Esophagus muscularis mucosa (tissue), 4 donors: ENCODE measurements at regions not wholly inside any gene's neighbourhood (a gene's known extent, or its start where the extent isn't known, plus 50 kb on each side); places are given as distances from the start of the nearest gene placed in this dataset.

Experiments
- DNase-seq: peaks from one replicate; pipeline ENCODE4 v3.0.0-alpha.2; 2017; ENCODE audit errors: extremely low spot score
- H3K27ac ChIP-seq, 4 donors: fragments of 200-600 bp; sonication (generic); replicated peaks in 1 of 4; 1 replicate in 3 of 4; 2 replicates in 1 of 4; pipeline ENCODE4 v1.5.1; 2016 to 2019; ENCODE audit warnings: mild to moderate bottlenecking in 1 of 4
- H3K27me3 ChIP-seq, 4 donors: fragments of 200-600 bp; sonication (generic); one replicate each; pipeline versions ENCODE4 v1.5.1 to v1.6.0; 2016 to 2019
- H3K36me3 ChIP-seq, 4 donors: fragments of 200-600 bp; sonication (generic); one replicate each; pipeline ENCODE4 v1.5.1; 2016 to 2019
- H3K4me1 ChIP-seq, 4 donors: fragments of 200-600 bp; sonication (generic); one replicate each; pipeline ENCODE4 v1.5.1; 2016 to 2019
- H3K4me3 ChIP-seq, 4 donors: fragments of 200-600 bp; sonication (generic); 1 replicate in 2 of 4; 2 replicates in 2 of 4; pipeline ENCODE4 v1.5.1; 2016 to 2019; ENCODE audit warnings: mild to moderate bottlenecking in 4 of 4, moderate library complexity in 1 of 4
- H3K9me3 ChIP-seq, 4 donors: fragments of 200-600 bp; sonication (generic); 1 replicate in 3 of 4; 2 replicates in 1 of 4; pipeline ENCODE4 v1.5.1; 2016 to 2019
- EP300 ChIP-seq: sonication (generic); formaldehyde crosslinking; IDR thresholded peaks from one replicate; pipeline ENCODE4 v1.6.1; 2017; ENCODE audit warnings: antibody characterized with exemption
- POLR2A ChIP-seq: fragments of 450-650 bp; IDR thresholded peaks from one replicate; pipeline ENCODE4 v1.6.1; 2017; ENCODE audit warnings: antibody characterized with exemption, moderate library complexity, mild to moderate bottlenecking, low read depth
- POLR2AphosphoS5 ChIP-seq, 2 donors: sonication (generic); formaldehyde crosslinking; IDR thresholded peaks; one replicate each; pipeline ENCODE4 v1.6.1; 2017; ENCODE audit warnings: antibody characterized with exemption in 2 of 2
- WGBS: methylation state at CpG from one replicate; pipeline ENCODE4 v1.1.5; 2018; 5-methylcytosine and 5-hydroxymethylcytosine counted together
- intact Hi-C: fragments of 100-400 bp; cut with DNase I; formaldehyde crosslinking; loops from one replicate; pipeline ENCODE4 v1.15.1; 2023
- TF ChIP-seq, protein P1 (sequence below), 3 experiments: fragments of 200-600 bp in 2 of 3; fragments of 450-650 bp in 1 of 3; sonication (generic) in 2 of 3; IDR thresholded peaks; one replicate each; pipeline ENCODE4 v1.5.1; 2017 to 2019; ENCODE audit warnings: antibody characterized with exemption in 3 of 3, mild to moderate bottlenecking in 2 of 3, moderate library complexity in 1 of 3

DNA sequence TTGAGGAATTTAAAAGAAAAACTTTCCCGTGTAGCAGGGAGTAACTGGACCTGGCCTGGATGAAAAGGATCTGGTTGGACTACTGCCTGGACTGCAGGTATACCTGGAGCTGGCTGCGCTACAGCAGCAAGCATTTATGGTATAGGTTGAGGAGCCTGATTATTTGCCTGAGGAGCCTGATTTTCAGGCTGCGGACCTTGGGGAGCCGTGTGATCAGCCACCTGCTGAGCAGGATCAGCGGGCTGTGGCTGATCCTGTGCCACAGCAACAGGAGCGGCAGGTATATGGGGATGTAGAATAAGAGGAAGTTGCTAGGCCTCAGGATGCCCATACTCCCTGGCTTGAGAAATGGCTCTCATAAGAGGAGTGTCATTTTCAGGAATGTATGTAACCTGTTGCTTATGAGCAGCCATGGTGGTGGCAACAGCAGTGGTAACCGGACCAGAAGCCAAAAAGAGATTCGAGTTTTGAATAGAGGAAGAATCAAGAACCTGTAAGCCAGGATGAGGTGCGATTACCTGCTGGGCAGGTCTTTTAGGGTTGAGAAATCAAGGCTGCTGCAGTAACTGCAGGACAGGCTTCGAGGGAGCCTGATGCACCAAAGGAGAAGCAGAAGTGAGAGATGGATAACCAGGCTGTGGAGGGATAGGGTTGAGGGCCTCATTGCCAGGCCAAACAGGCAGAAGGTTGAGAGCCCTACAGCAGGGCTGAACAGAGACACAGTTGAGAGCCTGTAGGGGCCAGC lies 60.9 kb upstream of the ARL4D start:
- Histone ChIP-seq H3K9me3 (no peaks in the 10 kb centered on the region), H3K27ac (no peak overlapping the region), H3K4me1 (peaks cover 17 to 31% (median 27%) of the 10 kb centered on the region in 4 donors), H3K4me3 (no peak overlapping the region), H3K36me3 (no peaks in the 10 kb centered on the region), H3K27me3 (no peaks in the 10 kb centered on the region)
- TF ChIP-seq EP300: no peak
- TF ChIP-seq, protein P1, sequence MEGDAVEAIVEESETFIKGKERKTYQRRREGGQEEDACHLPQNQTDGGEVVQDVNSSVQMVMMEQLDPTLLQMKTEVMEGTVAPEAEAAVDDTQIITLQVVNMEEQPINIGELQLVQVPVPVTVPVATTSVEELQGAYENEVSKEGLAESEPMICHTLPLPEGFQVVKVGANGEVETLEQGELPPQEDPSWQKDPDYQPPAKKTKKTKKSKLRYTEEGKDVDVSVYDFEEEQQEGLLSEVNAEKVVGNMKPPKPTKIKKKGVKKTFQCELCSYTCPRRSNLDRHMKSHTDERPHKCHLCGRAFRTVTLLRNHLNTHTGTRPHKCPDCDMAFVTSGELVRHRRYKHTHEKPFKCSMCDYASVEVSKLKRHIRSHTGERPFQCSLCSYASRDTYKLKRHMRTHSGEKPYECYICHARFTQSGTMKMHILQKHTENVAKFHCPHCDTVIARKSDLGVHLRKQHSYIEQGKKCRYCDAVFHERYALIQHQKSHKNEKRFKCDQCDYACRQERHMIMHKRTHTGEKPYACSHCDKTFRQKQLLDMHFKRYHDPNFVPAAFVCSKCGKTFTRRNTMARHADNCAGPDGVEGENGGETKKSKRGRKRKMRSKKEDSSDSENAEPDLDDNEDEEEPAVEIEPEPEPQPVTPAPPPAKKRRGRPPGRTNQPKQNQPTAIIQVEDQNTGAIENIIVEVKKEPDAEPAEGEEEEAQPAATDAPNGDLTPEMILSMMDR (IDR thresholded peaks at IDR 0.05): no peak
- no peak for TF ChIP-seq POLR2A
- intact Hi-C loops: loop anchor here (5.0 kb wide), 1 partner anchor 126 kb away; the partner anchor contains the start of gene TMEM106A
- 80% methylated on average over 10 of the region's 10 CpGs for WGBS
- DNase-seq: no peak

DNA sequence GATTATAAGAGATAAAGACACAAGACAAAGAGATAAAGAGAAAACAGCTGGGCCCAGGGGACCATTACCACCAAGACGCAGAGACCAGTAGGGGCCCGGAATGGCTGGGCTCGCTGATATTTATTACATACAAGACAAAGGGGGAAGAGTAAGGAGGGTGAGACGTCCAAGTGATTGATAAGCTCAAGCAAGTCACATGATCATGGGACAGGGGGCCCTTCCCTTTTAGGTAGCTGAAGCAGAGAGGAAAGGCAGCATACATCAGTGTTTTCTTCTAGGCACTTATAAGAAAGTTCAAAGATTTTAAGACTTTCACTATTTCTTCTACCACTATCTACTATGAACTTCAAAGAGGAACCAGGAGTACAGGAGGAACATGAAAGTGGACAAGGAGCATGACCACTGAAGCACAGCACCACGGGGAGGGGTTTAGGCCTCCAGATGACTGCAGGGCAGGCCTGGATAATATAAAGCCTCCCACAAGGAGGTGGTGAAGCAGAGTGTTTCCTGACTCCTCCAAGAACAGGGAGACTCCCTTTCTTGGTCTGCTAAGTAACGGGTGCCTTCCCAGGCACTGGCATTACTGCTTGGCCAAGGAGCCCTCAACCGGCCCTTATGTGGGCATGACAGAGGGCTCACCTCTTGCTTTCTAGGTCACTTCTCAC lies 63.9 kb upstream of the ARL4D start:
- TF ChIP-seq, protein P1 (IDR thresholded peaks at IDR 0.05): no peak
- TF ChIP-seq EP300: no peak
- no peaks in the 10 kb centered on the region for H3K36me3 ChIP-seq
- DNase-seq: no peak
- WGBS: 61% methylated on average over 7 of the region's 7 CpGs
- intact Hi-C loops: loop anchor here (5.0 kb wide), 2 partner anchors 113 to 123 kb away; partner anchors contain the start of gene TMEM106A
- peak overlapping the region in 3 of 4 donors; percentile 39 to 59 (median 46) for H3K27ac ChIP-seq
- no peak overlapping the region for H3K4me3 ChIP-seq
- peaks cover 9 to 20% (median 15%) of the 10 kb centered on the region in 4 donors for H3K4me1 ChIP-seq
- no peaks in the 10 kb centered on the region for H3K9me3 ChIP-seq
- H3K27me3 ChIP-seq: no peaks in the 10 kb centered on the region

- H3K27me3 ChIP-seq: no peaks in the 10 kb centered on the region
- no peak overlapping the region for H3K4me3 ChIP-seq
- H3K27ac ChIP-seq: peak overlapping the region in 3 of 4 donors; percentile 39 to 63 (median 59)
- no peak for DNase-seq
- TF ChIP-seq POLR2AphosphoS5 (IDR thresholded peaks at IDR 0.05) (no peak), EP300 (no peak), POLR2A (no peak)
- TF ChIP-seq, protein P1 (IDR thresholded peaks at IDR 0.05): no peak
- intact Hi-C loops: loop anchor here (5.0 kb wide), 1 partner anchor 111 kb away; no protein-coding TSS in a partner anchor
- no peaks in the 10 kb centered on the region for H3K36me3 ChIP-seq
- WGBS: 80% methylated on average over 12 of the region's 12 CpGs
- no peaks in the 10 kb centered on the region for H3K9me3 ChIP-seq
- H3K4me1 ChIP-seq: peaks cover 6 to 15% (median 10%) of the 10 kb centered on the region in 4 donors
Measured at GRCh38 chr17:43333433-43333943, 65.3 kb upstream of the ARL4D start.

DNA sequence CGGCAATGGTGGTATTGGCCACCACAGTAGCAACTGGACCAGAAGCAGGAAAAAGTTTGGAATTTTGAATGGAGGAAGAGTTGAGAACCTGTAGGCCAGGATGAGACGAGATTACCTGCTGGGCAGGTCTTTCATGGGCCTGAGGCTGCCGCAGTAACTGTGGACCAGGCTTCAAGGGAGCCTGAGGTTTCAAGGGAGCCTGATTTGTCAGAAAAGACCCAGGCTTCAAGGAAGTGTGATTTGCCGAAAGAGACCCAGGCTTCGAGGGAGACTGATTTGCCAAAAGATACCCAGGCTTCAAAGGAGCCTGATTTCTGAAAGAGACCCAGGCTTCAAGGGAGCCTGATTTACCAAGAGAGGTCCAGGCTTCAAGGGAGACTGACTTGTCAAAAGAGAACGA lies 66.6 kb upstream of the ARL4D start:
- Histone ChIP-seq H3K9me3 (no peaks in the 10 kb centered on the region), H3K4me3 (no peak overlapping the region), H3K27me3 (no peaks in the 10 kb centered on the region), H3K27ac (no peak overlapping the region), H3K36me3 (no peaks in the 10 kb centered on the region), H3K4me1 (peaks cover 6 to 14% (median 10%) of the 10 kb centered on the region in 4 donors)
- WGBS: 91% methylated on average over 6 of the region's 6 CpGs
- TF ChIP-seq POLR2AphosphoS5 (IDR thresholded peaks at IDR 0.05): no peak
- no peak for TF ChIP-seq POLR2A
- TF ChIP-seq, protein P1 (IDR thresholded peaks at IDR 0.05): no peak
- TF ChIP-seq EP300: no peak
- intact Hi-C loops: loop anchor here (5.0 kb wide), 1 partner anchor 110 kb away; no protein-coding TSS in a partner anchor
- no peak for DNase-seq
